A673 (cell line): ENCODE measurements at regions not wholly inside any gene's neighbourhood (a gene's known extent, or its start where the extent isn't known, plus 50 kb on each side); places are given as distances from the start of the nearest gene placed in this dataset.
"Not testable (repeated sequence)": the region's sequence is repeated elsewhere in the genome, so short reads cannot be mapped to it uniquely, and the experiment has no call there.

Experiments used
- EZH2 ChIP-seq: fragments of 200-600 bp; sonication (generic); IDR thresholded peaks from 2 replicates; pipeline ENCODE4 v1.6.1; 2017; ENCODE audit warnings: borderline replicate concordance, low read depth, mild to moderate bottlenecking, mixed read lengths, antibody characterized with exemption, low read length; ENCODE audit not compliant: poor library complexity, severe bottlenecking
- TF ChIP-seq, protein P1 (sequence below): fragments of 300-800, 200-600 bp; sonication (generic); conservative IDR thresholded peaks from 2 replicates; pipeline ENCODE4 v1.5.1; 2017; ENCODE audit warnings: low read depth, mild to moderate bottlenecking, antibody characterized with exemption, low read length, moderate library complexity, mixed read lengths

DNA sequence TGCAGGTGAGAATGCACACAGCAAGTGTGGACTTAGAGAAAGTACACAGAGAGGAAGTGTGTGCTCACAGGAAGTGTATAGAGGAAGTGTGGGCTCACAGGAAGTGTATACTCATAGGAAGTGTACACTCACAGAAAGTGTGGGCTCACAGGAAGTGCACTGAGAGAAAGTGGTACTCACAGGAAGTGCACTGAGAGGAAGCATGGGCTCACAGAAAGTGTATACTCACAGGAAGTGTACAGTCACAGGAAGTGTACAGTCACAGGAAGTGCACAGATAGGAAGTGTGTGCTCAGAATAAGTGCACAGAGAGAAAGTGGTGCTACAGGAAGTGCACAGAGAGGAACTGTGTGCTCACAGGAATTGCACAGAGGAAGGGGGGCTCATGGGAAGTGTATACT is 87.1 kb downstream of the ATP6V0E2 start:
- TF ChIP-seq, protein P1, sequence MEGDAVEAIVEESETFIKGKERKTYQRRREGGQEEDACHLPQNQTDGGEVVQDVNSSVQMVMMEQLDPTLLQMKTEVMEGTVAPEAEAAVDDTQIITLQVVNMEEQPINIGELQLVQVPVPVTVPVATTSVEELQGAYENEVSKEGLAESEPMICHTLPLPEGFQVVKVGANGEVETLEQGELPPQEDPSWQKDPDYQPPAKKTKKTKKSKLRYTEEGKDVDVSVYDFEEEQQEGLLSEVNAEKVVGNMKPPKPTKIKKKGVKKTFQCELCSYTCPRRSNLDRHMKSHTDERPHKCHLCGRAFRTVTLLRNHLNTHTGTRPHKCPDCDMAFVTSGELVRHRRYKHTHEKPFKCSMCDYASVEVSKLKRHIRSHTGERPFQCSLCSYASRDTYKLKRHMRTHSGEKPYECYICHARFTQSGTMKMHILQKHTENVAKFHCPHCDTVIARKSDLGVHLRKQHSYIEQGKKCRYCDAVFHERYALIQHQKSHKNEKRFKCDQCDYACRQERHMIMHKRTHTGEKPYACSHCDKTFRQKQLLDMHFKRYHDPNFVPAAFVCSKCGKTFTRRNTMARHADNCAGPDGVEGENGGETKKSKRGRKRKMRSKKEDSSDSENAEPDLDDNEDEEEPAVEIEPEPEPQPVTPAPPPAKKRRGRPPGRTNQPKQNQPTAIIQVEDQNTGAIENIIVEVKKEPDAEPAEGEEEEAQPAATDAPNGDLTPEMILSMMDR = not testable (repeated sequence)
- not testable (repeated sequence) for TF ChIP-seq EZH2
